HFFc6 (cell line): ENCODE measurements at regions not wholly inside any gene's neighbourhood (a gene's known extent, or its start where the extent isn't known, plus 50 kb on each side); places are given as distances from the start of the nearest gene placed in this dataset.

Experiments
- DNase-seq: peaks from one replicate; pipeline ENCODE4 v3.0.0-alpha.2; 2018
- H3K27ac Mint-ChIP-seq: 2 replicates; pipeline ENCODE4 v1.8.0; 2020; ENCODE audit warnings: mild to moderate bottlenecking, mixed read lengths
- H3K27me3 Mint-ChIP-seq: 2 replicates; pipeline ENCODE4 v1.8.0; 2021; ENCODE audit warnings: mild to moderate bottlenecking, moderate library complexity, mixed read lengths; ENCODE audit not compliant: insufficient read depth
- H3K36me3 Mint-ChIP-seq: 2 replicates; pipeline ENCODE4 v1.8.0; 2021; ENCODE audit warnings: low read depth, mixed read lengths
- H3K4me1 Mint-ChIP-seq: 2 replicates; pipeline ENCODE4 v1.8.0; 2020; ENCODE audit warnings: low read depth, mixed read lengths
- H3K4me3 Mint-ChIP-seq: 2 replicates; pipeline ENCODE4 v1.8.0; 2020; ENCODE audit warnings: mild to moderate bottlenecking, moderate library complexity, mixed read lengths
- H3K9me3 Mint-ChIP-seq: 2 replicates; pipeline ENCODE4 v1.8.0; 2020; ENCODE audit warnings: mild to moderate bottlenecking, mixed read lengths
- TF ChIP-seq, protein P1 (sequence below): fragments of 200-600 bp; sonication (generic); IDR thresholded peaks from 2 replicates; pipeline ENCODE4 v1.5.0; 2021; ENCODE audit warnings: antibody characterized with exemption, mild to moderate bottlenecking

GRCh38 chr4:14627038-14627437 lies 375.2 kb upstream of the CPEB2 start:
- H3K36me3 Mint-ChIP-seq: no peaks in the 10 kb centered on the region
- H3K4me3 Mint-ChIP-seq: no peak overlapping the region
- TF ChIP-seq, protein P1, sequence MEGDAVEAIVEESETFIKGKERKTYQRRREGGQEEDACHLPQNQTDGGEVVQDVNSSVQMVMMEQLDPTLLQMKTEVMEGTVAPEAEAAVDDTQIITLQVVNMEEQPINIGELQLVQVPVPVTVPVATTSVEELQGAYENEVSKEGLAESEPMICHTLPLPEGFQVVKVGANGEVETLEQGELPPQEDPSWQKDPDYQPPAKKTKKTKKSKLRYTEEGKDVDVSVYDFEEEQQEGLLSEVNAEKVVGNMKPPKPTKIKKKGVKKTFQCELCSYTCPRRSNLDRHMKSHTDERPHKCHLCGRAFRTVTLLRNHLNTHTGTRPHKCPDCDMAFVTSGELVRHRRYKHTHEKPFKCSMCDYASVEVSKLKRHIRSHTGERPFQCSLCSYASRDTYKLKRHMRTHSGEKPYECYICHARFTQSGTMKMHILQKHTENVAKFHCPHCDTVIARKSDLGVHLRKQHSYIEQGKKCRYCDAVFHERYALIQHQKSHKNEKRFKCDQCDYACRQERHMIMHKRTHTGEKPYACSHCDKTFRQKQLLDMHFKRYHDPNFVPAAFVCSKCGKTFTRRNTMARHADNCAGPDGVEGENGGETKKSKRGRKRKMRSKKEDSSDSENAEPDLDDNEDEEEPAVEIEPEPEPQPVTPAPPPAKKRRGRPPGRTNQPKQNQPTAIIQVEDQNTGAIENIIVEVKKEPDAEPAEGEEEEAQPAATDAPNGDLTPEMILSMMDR: no peak
- no peak for DNase-seq
- H3K9me3 Mint-ChIP-seq: peaks cover 7% of the 10 kb centered on the region
- H3K27ac Mint-ChIP-seq: no peak overlapping the region
- H3K27me3 Mint-ChIP-seq: no peaks in the 10 kb centered on the region
- no peaks in the 10 kb centered on the region for H3K4me1 Mint-ChIP-seq

DNA sequence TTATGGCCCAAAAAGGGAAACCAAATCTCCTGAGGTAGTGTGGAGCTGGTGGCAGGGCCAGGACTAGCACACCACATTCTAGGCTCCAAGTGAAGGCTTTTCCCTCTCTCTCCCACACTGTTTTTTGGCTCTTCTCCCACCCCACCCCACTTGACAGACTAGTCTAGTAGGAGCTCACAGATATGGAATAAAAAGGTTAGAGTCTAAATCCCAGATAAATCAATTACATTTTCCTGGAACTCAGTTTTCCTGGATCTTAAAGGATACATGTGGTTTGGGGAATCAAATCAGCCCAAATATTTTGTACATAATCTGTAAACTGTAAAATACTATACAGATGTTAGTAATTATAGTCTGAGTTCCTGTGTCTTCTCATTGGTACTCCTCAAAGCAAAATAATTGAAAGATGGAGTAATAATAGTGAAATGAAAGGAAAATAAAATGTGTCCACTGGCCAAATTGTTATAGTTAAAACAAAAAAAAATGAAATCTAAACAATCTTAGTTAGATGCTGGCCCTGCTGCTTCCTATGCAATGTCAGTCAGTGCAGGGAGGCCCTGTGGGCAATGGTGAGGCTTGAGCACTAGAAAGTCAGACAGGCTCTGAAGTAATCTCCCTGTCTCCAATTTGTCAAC lies 370.4 kb upstream of the CPEB2 start:
- TF ChIP-seq, protein P1: no peak
- Mint-ChIP-seq H3K9me3 (peaks cover 21% of the 10 kb centered on the region), H3K4me3 (no peak overlapping the region), H3K27ac (no peak overlapping the region), H3K4me1 (no peaks in the 10 kb centered on the region), H3K27me3 (no peaks in the 10 kb centered on the region), H3K36me3 (no peaks in the 10 kb centered on the region)
- DNase-seq: no peak

GRCh38 chr4:14636563-14636962 lies 365.7 kb upstream of the CPEB2 start:
- Mint-ChIP-seq H3K36me3 (no peaks in the 10 kb centered on the region), H3K9me3 (peaks cover 31% of the 10 kb centered on the region), H3K4me3 (no peak overlapping the region), H3K27me3 (peaks cover 1% of the 10 kb centered on the region; the same call in 1 of the 2 replicates), H3K4me1 (no peaks in the 10 kb centered on the region), H3K27ac (no peak overlapping the region)
- TF ChIP-seq, protein P1: no peak
- no peak for DNase-seq

GRCh38 chr4:14640476-14640875 lies 361.8 kb upstream of the CPEB2 start:
- no peak overlapping the region for H3K4me3 Mint-ChIP-seq
- H3K36me3 Mint-ChIP-seq: no peaks in the 10 kb centered on the region
- TF ChIP-seq, protein P1: no peak
- H3K9me3 Mint-ChIP-seq: peaks cover 26% of the 10 kb centered on the region
- no peak overlapping the region for H3K27ac Mint-ChIP-seq
- H3K27me3 Mint-ChIP-seq: peaks cover 1% of the 10 kb centered on the region; the same call in 1 of the 2 replicates
- DNase-seq: no peak
- no peaks in the 10 kb centered on the region for H3K4me1 Mint-ChIP-seq

DNA sequence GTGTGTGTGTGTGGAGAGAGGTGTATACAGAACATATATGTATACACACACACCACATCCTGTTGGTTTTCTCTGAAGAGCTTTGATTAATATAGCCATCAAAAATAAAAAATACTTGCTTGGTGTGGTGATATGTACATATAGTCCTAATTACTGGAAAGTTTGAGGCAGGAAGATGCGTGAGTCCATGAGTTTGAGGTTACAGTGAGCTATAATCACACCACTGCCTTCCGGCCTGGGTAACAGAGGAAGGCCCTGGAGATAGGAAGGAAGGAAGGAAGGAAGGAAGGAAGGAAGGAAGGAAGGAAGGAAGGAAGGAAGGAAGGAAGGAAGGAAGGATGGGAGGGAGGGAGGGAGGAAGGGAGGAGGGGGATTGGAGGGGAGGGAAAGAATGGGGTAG lies 360.4 kb upstream of the CPEB2 start:
- H3K36me3 Mint-ChIP-seq: no peaks in the 10 kb centered on the region
- H3K27ac Mint-ChIP-seq: no peak overlapping the region
- H3K4me1 Mint-ChIP-seq: no peaks in the 10 kb centered on the region
- peaks cover 14% of the 10 kb centered on the region for H3K9me3 Mint-ChIP-seq
- peaks cover 1% of the 10 kb centered on the region; the same call in 1 of the 2 replicates for H3K27me3 Mint-ChIP-seq
- H3K4me3 Mint-ChIP-seq: no peak overlapping the region
- TF ChIP-seq, protein P1: no peak
- no peak for DNase-seq
